ENCODE measurements at regions not wholly inside any gene's neighbourhood (a gene's known extent, or its start where the extent isn't known, plus 50 kb on each side); places are given as distances from the start of the nearest gene placed in this dataset.
"Not testable (repeated sequence)": the region's sequence is repeated elsewhere in the genome, so short reads cannot be mapped to it uniquely, and the experiment has no call there.

DNA sequence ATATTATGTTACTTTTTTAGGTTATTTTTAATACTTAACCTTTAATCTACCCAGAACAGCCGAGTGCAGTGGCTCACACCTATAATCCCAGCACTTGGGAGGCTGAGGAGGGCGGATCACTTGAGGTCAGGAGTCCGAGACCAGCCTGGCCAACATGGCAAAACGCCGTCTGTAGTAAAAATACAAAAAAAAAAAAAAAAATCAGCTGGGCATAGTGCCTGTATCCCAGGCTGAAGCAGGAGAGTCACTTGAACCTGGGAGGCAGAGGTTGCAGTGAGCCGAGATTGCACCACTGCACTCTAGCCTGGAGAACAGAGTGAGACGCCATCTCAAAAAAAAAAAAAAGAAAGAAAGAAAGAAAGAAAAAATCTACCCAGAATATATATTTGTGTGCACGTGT, 939.8 kb downstream of the TYW1 start:
- not testable (repeated sequence) for H3K4me1 ChIP-seq (ENCODE audit: control insufficient read depth in 5 of 5, insufficient read depth in 5 of 5, low read length in 5 of 5); H3K9ac ChIP-seq (ENCODE audit: low read length in 5 of 5); H3K4me3 ChIP-seq (ENCODE audit: low read depth in 1 of 5, low read length in 5 of 5); H3K27ac ChIP-seq (ENCODE audit: low read depth, low read length); H3K27me3 ChIP-seq (ENCODE audit: control insufficient read depth in 5 of 5, insufficient read depth in 4 of 5, low read length in 5 of 5); H3K36me3 ChIP-seq (ENCODE audit: control insufficient read depth in 5 of 5, insufficient read depth in 5 of 5, low read length in 5 of 5); H3K9me3 ChIP-seq (ENCODE audit: control insufficient read depth in 5 of 5, low read length in 5 of 5)

DNA sequence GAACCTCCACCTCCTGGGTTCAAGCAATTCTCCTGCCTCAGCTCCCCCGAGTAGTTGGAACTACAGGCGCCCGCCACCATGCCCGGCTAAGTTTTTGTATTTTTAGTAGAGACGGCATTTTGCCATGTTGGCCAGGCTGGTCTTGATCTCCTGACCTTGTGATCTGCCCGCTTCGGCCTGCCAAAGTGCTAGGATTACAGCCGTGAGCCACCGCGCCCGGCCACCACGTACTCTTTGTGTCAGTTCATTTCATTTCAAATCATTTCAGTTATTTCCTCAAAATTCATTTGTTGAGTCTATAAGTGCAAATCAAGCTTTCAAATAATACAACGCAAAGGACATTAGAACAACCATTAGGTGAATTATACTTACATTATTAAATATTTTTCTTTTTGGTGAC, 943.8 kb downstream of the TYW1 start:
- Histone ChIP-seq H3K9me3 (ENCODE audit: control insufficient read depth in 5 of 5, low read length in 5 of 5) (peaks cover 0 to 9% (median 0%) of the 10 kb centered on the region in 5 donors), H3K4me3 (ENCODE audit: low read depth in 1 of 5, low read length in 5 of 5) (no peak overlapping the region), H3K9ac (ENCODE audit: low read length in 5 of 5) (no peak overlapping the region), H3K27me3 (ENCODE audit: control insufficient read depth in 5 of 5, insufficient read depth in 4 of 5, low read length in 5 of 5) (no peaks in the 10 kb centered on the region), H3K27ac (ENCODE audit: low read depth, low read length) (no peak overlapping the region), H3K4me1 (ENCODE audit: control insufficient read depth in 5 of 5, insufficient read depth in 5 of 5, low read length in 5 of 5) (peaks cover 0 to 7% (median 2%) of the 10 kb centered on the region in 5 donors), H3K36me3 (ENCODE audit: control insufficient read depth in 5 of 5, insufficient read depth in 5 of 5, low read length in 5 of 5) (no peaks in the 10 kb centered on the region)

GRCh38 chr7:67947191-67947590, 950.6 kb downstream of the TYW1 start:
- peaks cover 0 to 2% (median 0%) of the 10 kb centered on the region in 5 donors for H3K4me1 ChIP-seq (ENCODE audit: control insufficient read depth in 5 of 5, insufficient read depth in 5 of 5, low read length in 5 of 5)
- H3K9me3 ChIP-seq (ENCODE audit: control insufficient read depth in 5 of 5, low read length in 5 of 5): peaks cover 0 to 9% (median 0%) of the 10 kb centered on the region in 5 donors
- H3K36me3 ChIP-seq (ENCODE audit: control insufficient read depth in 5 of 5, insufficient read depth in 5 of 5, low read length in 5 of 5): no peaks in the 10 kb centered on the region
- H3K27me3 ChIP-seq (ENCODE audit: control insufficient read depth in 5 of 5, insufficient read depth in 4 of 5, low read length in 5 of 5): no peaks in the 10 kb centered on the region
- H3K27ac ChIP-seq (ENCODE audit: low read depth, low read length): no peak overlapping the region
- H3K4me3 ChIP-seq (ENCODE audit: low read depth in 1 of 5, low read length in 5 of 5): no peak overlapping the region
- H3K9ac ChIP-seq (ENCODE audit: low read length in 5 of 5): no peak overlapping the region

DNA sequence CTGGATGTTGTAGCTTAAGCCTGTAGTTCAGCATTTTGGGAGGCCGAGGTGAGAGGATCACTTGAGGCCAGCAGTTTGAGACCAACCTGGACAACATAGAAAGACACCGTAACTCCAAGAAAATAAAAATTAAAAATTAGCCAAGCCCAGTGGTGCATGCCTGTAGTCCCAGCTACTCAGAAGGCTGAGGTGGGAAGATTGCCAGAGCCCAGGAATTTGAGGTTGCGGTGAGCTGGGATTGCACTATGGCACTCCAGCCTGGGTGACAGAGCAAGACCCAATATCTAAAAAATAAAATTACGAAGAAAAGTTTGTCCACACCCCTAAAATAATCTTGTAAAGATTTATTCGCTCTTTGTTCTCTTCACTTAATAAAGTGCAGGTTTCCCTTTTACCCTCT, 951.0 kb downstream of the TYW1 start:
- no peak overlapping the region for H3K27ac ChIP-seq (ENCODE audit: low read depth, low read length)
- H3K27me3 ChIP-seq (ENCODE audit: control insufficient read depth in 5 of 5, insufficient read depth in 4 of 5, low read length in 5 of 5): no peaks in the 10 kb centered on the region
- H3K4me1 ChIP-seq (ENCODE audit: control insufficient read depth in 5 of 5, insufficient read depth in 5 of 5, low read length in 5 of 5): peaks cover 0 to 2% (median 0%) of the 10 kb centered on the region in 5 donors
- no peak overlapping the region for H3K4me3 ChIP-seq (ENCODE audit: low read depth in 1 of 5, low read length in 5 of 5)
- H3K9me3 ChIP-seq (ENCODE audit: control insufficient read depth in 5 of 5, low read length in 5 of 5): peaks cover 0 to 9% (median 0%) of the 10 kb centered on the region in 5 donors
- no peak overlapping the region for H3K9ac ChIP-seq (ENCODE audit: low read length in 5 of 5)
- no peaks in the 10 kb centered on the region for H3K36me3 ChIP-seq (ENCODE audit: control insufficient read depth in 5 of 5, insufficient read depth in 5 of 5, low read length in 5 of 5)

GRCh38 chr7:67950321-67951083, 953.9 kb downstream of the TYW1 start:
- Histone ChIP-seq H3K9me3 (ENCODE audit: control insufficient read depth in 5 of 5, low read length in 5 of 5) (no peaks in the 10 kb centered on the region), H3K9ac (ENCODE audit: low read length in 5 of 5) (no peak overlapping the region), H3K4me1 (ENCODE audit: control insufficient read depth in 5 of 5, insufficient read depth in 5 of 5, low read length in 5 of 5) (no peaks in the 10 kb centered on the region), H3K27ac (ENCODE audit: low read depth, low read length) (no peak overlapping the region), H3K27me3 (ENCODE audit: control insufficient read depth in 5 of 5, insufficient read depth in 4 of 5, low read length in 5 of 5) (no peaks in the 10 kb centered on the region), H3K36me3 (ENCODE audit: control insufficient read depth in 5 of 5, insufficient read depth in 5 of 5, low read length in 5 of 5) (no peaks in the 10 kb centered on the region), H3K4me3 (ENCODE audit: low read depth in 1 of 5, low read length in 5 of 5) (no peak overlapping the region)

- no peaks in the 10 kb centered on the region for H3K36me3 ChIP-seq (ENCODE audit: control insufficient read depth in 5 of 5, insufficient read depth in 5 of 5, low read length in 5 of 5)
- H3K27ac ChIP-seq (ENCODE audit: low read depth, low read length): no peak overlapping the region
- no peak overlapping the region for H3K4me3 ChIP-seq (ENCODE audit: low read depth in 1 of 5, low read length in 5 of 5)
- no peaks in the 10 kb centered on the region for H3K4me1 ChIP-seq (ENCODE audit: control insufficient read depth in 5 of 5, insufficient read depth in 5 of 5, low read length in 5 of 5)
- no peak overlapping the region for H3K9ac ChIP-seq (ENCODE audit: low read length in 5 of 5)
- H3K27me3 ChIP-seq (ENCODE audit: control insufficient read depth in 5 of 5, insufficient read depth in 4 of 5, low read length in 5 of 5): no peaks in the 10 kb centered on the region
- H3K9me3 ChIP-seq (ENCODE audit: control insufficient read depth in 5 of 5, low read length in 5 of 5): peaks cover 0 to 3% (median 2%) of the 10 kb centered on the region in 5 donors
Measured at GRCh38 chr7:67955061-67955460, 958.4 kb downstream of the TYW1 start.

DNA sequence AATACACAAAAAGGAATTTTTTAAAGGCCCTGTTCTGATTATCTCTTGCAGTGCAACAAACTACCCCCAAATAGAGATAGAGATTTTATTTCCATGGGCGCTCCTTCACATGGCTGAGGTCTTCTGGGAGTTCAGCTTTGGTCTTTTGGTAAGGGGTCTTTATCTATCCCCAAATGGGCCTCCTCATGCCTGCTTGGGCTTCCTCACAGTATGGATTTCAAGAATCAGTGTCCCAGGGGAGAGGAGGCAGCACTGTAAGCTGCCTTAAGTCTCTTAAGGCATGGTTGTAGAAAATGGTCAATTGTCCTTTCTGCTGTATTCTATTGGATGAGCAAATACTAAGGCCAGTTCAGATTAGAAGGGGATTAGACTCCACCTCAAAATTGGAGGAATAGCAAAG, 966.2 kb downstream of the TYW1 start:
- no peaks in the 10 kb centered on the region for H3K4me1 ChIP-seq (ENCODE audit: control insufficient read depth in 5 of 5, insufficient read depth in 5 of 5, low read length in 5 of 5)
- no peak overlapping the region for H3K27ac ChIP-seq (ENCODE audit: low read depth, low read length)
- H3K27me3 ChIP-seq (ENCODE audit: control insufficient read depth in 5 of 5, insufficient read depth in 4 of 5, low read length in 5 of 5): no peaks in the 10 kb centered on the region
- H3K4me3 ChIP-seq (ENCODE audit: low read depth in 1 of 5, low read length in 5 of 5): no peak overlapping the region
- no peak overlapping the region for H3K9ac ChIP-seq (ENCODE audit: low read length in 5 of 5)
- H3K36me3 ChIP-seq (ENCODE audit: control insufficient read depth in 5 of 5, insufficient read depth in 5 of 5, low read length in 5 of 5): no peaks in the 10 kb centered on the region
- H3K9me3 ChIP-seq (ENCODE audit: control insufficient read depth in 5 of 5, low read length in 5 of 5): peaks cover 3 to 20% (median 11%) of the 10 kb centered on the region in 5 donors

DNA sequence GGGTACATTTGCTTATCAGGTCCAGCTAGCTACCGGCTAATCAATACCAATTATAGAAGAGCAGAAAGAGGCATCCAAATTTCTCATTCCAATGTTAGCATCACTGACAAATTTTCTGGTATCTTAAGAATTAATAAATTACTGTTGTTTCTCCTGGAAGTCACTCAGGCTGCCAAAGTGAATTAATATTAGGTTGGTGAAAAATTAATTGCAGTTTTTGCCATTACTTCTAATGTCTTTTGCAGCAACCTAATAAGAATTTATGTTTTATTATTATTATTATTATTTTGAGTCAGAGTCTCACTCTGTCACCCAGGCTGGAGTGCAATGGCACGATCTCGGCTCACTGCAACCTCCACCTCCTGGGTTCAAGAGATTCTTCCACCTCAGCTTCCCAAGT, 979.9 kb downstream of the TYW1 start:
- H3K27me3 ChIP-seq (ENCODE audit: control insufficient read depth in 5 of 5, insufficient read depth in 4 of 5, low read length in 5 of 5): no peaks in the 10 kb centered on the region
- no peak overlapping the region for H3K27ac ChIP-seq (ENCODE audit: low read depth, low read length)
- H3K4me3 ChIP-seq (ENCODE audit: low read depth in 1 of 5, low read length in 5 of 5): no peak overlapping the region
- no peaks in the 10 kb centered on the region for H3K36me3 ChIP-seq (ENCODE audit: control insufficient read depth in 5 of 5, insufficient read depth in 5 of 5, low read length in 5 of 5)
- peaks cover 0 to 8% (median 4%) of the 10 kb centered on the region in 5 donors for H3K9me3 ChIP-seq (ENCODE audit: control insufficient read depth in 5 of 5, low read length in 5 of 5)
- H3K9ac ChIP-seq (ENCODE audit: low read length in 5 of 5): no peak overlapping the region
- H3K4me1 ChIP-seq (ENCODE audit: control insufficient read depth in 5 of 5, insufficient read depth in 5 of 5, low read length in 5 of 5): no peaks in the 10 kb centered on the region

GRCh38 chr7:67983486-67983885, 986.9 kb downstream of the TYW1 start:
- Histone ChIP-seq H3K4me3 (ENCODE audit: low read depth in 1 of 5, low read length in 5 of 5) (no peak overlapping the region), H3K36me3 (ENCODE audit: control insufficient read depth in 5 of 5, insufficient read depth in 5 of 5, low read length in 5 of 5) (no peaks in the 10 kb centered on the region), H3K27ac (ENCODE audit: low read depth, low read length) (no peak overlapping the region), H3K27me3 (ENCODE audit: control insufficient read depth in 5 of 5, insufficient read depth in 4 of 5, low read length in 5 of 5) (peaks cover 0 to 3% (median 0%) of the 10 kb centered on the region in 5 donors), H3K4me1 (ENCODE audit: control insufficient read depth in 5 of 5, insufficient read depth in 5 of 5, low read length in 5 of 5) (peaks cover 0 to 4% (median 0%) of the 10 kb centered on the region in 5 donors), H3K9ac (ENCODE audit: low read length in 5 of 5) (no peak overlapping the region), H3K9me3 (ENCODE audit: control insufficient read depth in 5 of 5, low read length in 5 of 5) (peaks cover 3 to 7% (median 5%) of the 10 kb centered on the region in 5 donors)

GRCh38 chr7:67984326-67984725, 987.7 kb downstream of the TYW1 start:
- H3K9me3 ChIP-seq (ENCODE audit: control insufficient read depth in 5 of 5, low read length in 5 of 5): peaks cover 0 to 6% (median 5%) of the 10 kb centered on the region in 5 donors
- peaks cover 0 to 4% (median 0%) of the 10 kb centered on the region in 5 donors for H3K4me1 ChIP-seq (ENCODE audit: control insufficient read depth in 5 of 5, insufficient read depth in 5 of 5, low read length in 5 of 5)
- no peaks in the 10 kb centered on the region for H3K36me3 ChIP-seq (ENCODE audit: control insufficient read depth in 5 of 5, insufficient read depth in 5 of 5, low read length in 5 of 5)
- peaks cover 0 to 3% (median 0%) of the 10 kb centered on the region in 5 donors for H3K27me3 ChIP-seq (ENCODE audit: control insufficient read depth in 5 of 5, insufficient read depth in 4 of 5, low read length in 5 of 5)
- H3K4me3 ChIP-seq (ENCODE audit: low read depth in 1 of 5, low read length in 5 of 5): no peak overlapping the region
- H3K27ac ChIP-seq (ENCODE audit: low read depth, low read length): no peak overlapping the region
- H3K9ac ChIP-seq (ENCODE audit: low read length in 5 of 5): no peak overlapping the region
